Transverse colon (tissue), 4 donors: ENCODE measurements at regions not wholly inside any gene's neighbourhood (a gene's known extent, or its start where the extent isn't known, plus 50 kb on each side); places are given as distances from the start of the nearest gene placed in this dataset.
A peak's percentile ranks its signal among the peaks of the same experiment; 100 is the strongest.

Source experiments
- DNase-seq: peaks from one replicate; pipeline ENCODE4 v3.0.0-alpha.2; 2019
- H3K27ac ChIP-seq, 4 donors: fragments of 200-600 bp; sonication (generic); 2 replicates each; pipeline ENCODE4 v1.5.1; 2016 to 2018; ENCODE audit warnings: inconsistent platforms in 4 of 4
- H3K27me3 ChIP-seq: fragments of 200-600 bp; sonication (generic); 2 replicates; pipeline ENCODE4 v1.5.1; 2017; ENCODE audit warnings: inconsistent platforms
- H3K36me3 ChIP-seq, 4 donors: fragments of 200-600 bp; sonication (generic); 2 replicates each; pipeline ENCODE4 v1.5.1; 2017 to 2019; ENCODE audit warnings: inconsistent platforms in 4 of 4
- H3K4me1 ChIP-seq, 4 donors: fragments of 200-600 bp; sonication (generic); 2 replicates each; pipeline ENCODE4 v1.5.1; 2017 to 2020; ENCODE audit warnings: inconsistent platforms in 4 of 4
- H3K4me3 ChIP-seq, 4 donors: fragments of 200-600 bp; sonication (generic); 1 replicate in 1 of 4; 2 replicates in 3 of 4; pipeline versions ENCODE4 v1.5.1 to v1.6.1; 2017 to 2019; ENCODE audit warnings: inconsistent platforms in 4 of 4
- H3K9me3 ChIP-seq, 2 donors: fragments of 200-600 bp; sonication (generic); 2 replicates each; pipeline ENCODE4 v1.5.1; 2017 to 2019; ENCODE audit warnings: inconsistent platforms in 2 of 2
- EP300 ChIP-seq: sonication (generic); formaldehyde crosslinking; IDR thresholded peaks from one replicate; pipeline ENCODE4 v1.6.1; 2017; ENCODE audit warnings: antibody characterized with exemption, low read depth
- POLR2A ChIP-seq: fragments of 450-650 bp; IDR thresholded peaks from one replicate; pipeline ENCODE4 v1.6.1; 2016; ENCODE audit warnings: antibody characterized with exemption, mild to moderate bottlenecking, moderate library complexity
- POLR2AphosphoS5 ChIP-seq, 3 donors: sonication (generic); formaldehyde crosslinking; IDR thresholded peaks; one replicate each; pipeline ENCODE4 v1.6.1; 2016; ENCODE audit warnings: antibody characterized with exemption in 3 of 3
- WGBS, 2 donors: methylation state at CpG; one replicate each; pipeline ENCODE4 v1.1.5; 2018; ENCODE audit warnings: low coverage in 1 of 2; 5-methylcytosine and 5-hydroxymethylcytosine counted together
- in situ Hi-C, 4 donors: fragments of 200-750 bp; cut with MboI; loops; one replicate each; pipeline versions ENCODE4 v1.15.0 to v1.15.1; 2017; ENCODE audit warnings: low sequenced_read_pairs in 3 of 4, low pct_ligation_motif_present in 1 of 4, low pct_unique_long_range_greater_than_20kb in 1 of 4
- intact Hi-C: fragments of 100-400 bp; cut with DNase I; formaldehyde crosslinking; loops from one replicate; pipeline ENCODE4 v1.15.1; 2023; ENCODE audit warnings: low total_unique reads
- TF ChIP-seq, protein P1 (sequence below), 5 experiments: fragments of 200-600 bp in 3 of 5; fragments of 450-650 bp in 2 of 5; sonication (generic) in 3 of 5; IDR thresholded peaks; 1 replicate in 2 of 5; 2 replicates in 3 of 5; pipeline ENCODE4 v1.5.1; 2016 to 2017; ENCODE audit warnings: antibody characterized with exemption in 5 of 5, inconsistent platforms in 3 of 5, mild to moderate bottlenecking in 2 of 5, moderate library complexity in 1 of 5

DNA sequence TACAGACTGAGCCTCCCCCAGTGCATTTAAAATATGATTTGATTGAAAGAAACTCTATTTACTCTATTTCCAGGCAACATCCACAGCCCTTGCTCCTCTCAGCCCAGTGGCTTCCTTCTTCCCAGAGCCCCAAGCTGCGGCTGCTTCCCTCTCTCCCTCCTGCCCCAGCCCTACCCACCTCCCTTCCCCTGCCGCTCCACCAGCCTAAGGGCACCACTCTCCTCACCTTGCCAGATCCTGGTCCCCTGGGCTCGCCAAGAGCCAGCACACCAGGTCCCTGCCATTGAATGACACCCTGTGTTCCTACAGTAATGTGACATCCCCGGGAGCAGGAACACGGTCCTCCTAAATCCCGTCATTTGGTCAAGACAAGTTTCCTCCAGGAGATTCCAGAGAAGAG is 236.0 kb downstream of the RBFOX3 start:
- H3K4me1 ChIP-seq: peaks cover 0 to 12% (median 3%) of the 10 kb centered on the region in 4 donors
- in situ Hi-C loops (loop anchor here in 3 of 4 donors (25.0 kb wide), 2 partner anchors 263 to 313 kb away; partner anchors contain the start of gene ENGASE (in 2 of the 3)), intact Hi-C loops (no loop called here)
- H3K27me3 ChIP-seq: no peaks in the 10 kb centered on the region
- TF ChIP-seq EP300: no peak
- no peak for TF ChIP-seq POLR2AphosphoS5 (IDR thresholded peaks at IDR 0.05)
- no peak for TF ChIP-seq POLR2A
- TF ChIP-seq, protein P1, sequence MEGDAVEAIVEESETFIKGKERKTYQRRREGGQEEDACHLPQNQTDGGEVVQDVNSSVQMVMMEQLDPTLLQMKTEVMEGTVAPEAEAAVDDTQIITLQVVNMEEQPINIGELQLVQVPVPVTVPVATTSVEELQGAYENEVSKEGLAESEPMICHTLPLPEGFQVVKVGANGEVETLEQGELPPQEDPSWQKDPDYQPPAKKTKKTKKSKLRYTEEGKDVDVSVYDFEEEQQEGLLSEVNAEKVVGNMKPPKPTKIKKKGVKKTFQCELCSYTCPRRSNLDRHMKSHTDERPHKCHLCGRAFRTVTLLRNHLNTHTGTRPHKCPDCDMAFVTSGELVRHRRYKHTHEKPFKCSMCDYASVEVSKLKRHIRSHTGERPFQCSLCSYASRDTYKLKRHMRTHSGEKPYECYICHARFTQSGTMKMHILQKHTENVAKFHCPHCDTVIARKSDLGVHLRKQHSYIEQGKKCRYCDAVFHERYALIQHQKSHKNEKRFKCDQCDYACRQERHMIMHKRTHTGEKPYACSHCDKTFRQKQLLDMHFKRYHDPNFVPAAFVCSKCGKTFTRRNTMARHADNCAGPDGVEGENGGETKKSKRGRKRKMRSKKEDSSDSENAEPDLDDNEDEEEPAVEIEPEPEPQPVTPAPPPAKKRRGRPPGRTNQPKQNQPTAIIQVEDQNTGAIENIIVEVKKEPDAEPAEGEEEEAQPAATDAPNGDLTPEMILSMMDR (IDR thresholded peaks at IDR 0.05): no peak
- no peaks in the 10 kb centered on the region for H3K9me3 ChIP-seq
- no peak overlapping the region for H3K27ac ChIP-seq
- H3K36me3 ChIP-seq: no peaks in the 10 kb centered on the region
- no peak overlapping the region for H3K4me3 ChIP-seq
- DNase-seq: no peak
- 51 to 71% methylated on average over 3 to 6 of the region's 6 CpGs for WGBS, 2 donors

DNA sequence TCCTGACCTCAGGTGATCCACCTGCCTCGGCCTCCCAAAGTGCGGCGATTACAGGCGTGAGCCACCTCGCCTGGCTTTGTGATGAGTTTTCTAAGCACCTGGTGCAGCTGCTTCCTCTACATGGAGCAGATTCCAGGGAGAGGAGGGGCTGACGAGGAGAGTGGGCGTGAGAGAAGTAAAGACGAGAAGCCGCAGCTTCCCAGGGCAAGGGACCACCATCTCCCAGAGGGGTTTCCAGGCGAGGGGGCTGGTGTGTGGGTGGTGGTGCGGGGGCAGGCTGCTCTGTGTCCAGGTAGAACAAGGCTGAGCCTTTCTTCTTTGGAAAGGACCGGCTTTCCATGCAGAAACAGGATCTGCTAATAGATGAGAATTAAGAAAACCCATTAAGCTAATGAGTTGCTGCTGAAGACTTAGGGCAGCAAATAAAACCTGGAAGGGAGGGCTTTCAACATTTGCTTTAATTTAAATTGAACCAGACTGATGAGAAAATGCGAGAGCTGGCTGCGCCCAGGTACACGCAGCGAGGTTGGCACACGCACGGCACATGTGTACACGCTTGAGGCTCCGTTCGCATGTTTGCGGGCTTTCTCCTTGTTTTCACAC is 236.7 kb downstream of the RBFOX3 start:
- WGBS, 2 donors: 20 to 76% methylated on average over 1 to 22 of the region's 22 CpGs
- in situ Hi-C loops (no loop called here), intact Hi-C loops (no loop called here)
- H3K27ac ChIP-seq: no peak overlapping the region
- TF ChIP-seq EP300: no peak
- no peak for TF ChIP-seq POLR2A
- no peak for TF ChIP-seq POLR2AphosphoS5 (IDR thresholded peaks at IDR 0.05)
- TF ChIP-seq, protein P1 (IDR thresholded peaks at IDR 0.05): no peak
- H3K27me3 ChIP-seq: no peaks in the 10 kb centered on the region
- H3K36me3 ChIP-seq: no peaks in the 10 kb centered on the region
- no peak for DNase-seq
- no peaks in the 10 kb centered on the region for H3K9me3 ChIP-seq
- H3K4me1 ChIP-seq: peaks cover 0 to 12% (median 3%) of the 10 kb centered on the region in 4 donors
- no peak overlapping the region for H3K4me3 ChIP-seq

DNA sequence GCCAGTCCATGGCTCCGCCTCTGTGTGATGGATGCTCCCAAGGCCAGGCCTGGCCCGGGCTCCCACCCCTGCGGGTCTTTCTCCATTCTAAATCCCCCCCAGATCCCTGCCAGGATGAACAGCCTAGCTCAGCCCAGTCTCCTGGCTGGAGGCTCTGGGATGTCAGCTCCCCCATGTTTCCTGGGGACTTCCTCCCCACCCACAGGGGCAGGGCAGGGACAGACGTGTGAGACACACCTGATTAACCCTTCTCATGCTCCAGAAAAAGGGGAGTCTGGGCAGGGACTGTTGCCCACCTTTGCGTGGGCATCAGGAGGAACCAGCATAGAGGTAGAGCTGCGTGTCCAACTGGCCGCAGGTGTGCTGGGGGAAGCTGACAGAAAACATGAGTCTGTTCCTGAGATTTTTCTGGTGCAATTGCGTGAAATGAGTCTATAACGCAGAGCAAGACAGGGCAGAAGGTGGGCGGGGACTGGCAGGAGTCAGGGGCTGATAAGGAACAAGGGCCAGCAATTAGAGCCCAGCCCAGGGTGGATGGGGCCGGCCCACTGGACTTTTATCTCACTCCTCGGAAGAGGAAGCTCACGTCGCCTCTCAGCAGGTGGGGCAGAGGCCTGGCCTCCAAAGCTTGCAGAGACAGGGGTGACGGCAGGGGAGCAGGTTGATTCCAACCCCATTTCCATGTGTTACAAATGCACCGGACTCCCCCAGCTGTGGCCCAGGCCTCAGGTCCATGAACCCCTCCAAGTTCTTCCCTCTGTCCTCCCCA is 238.2 kb downstream of the RBFOX3 start:
- Histone ChIP-seq H3K9me3 (no peaks in the 10 kb centered on the region), H3K27me3 (peaks cover 9% of the 10 kb centered on the region), H3K4me1 (peaks cover 0 to 12% (median 3%) of the 10 kb centered on the region in 4 donors), H3K4me3 (no peak overlapping the region), H3K36me3 (no peaks in the 10 kb centered on the region), H3K27ac (peak overlapping the region in 1 of 4 donors; percentile 21)
- in situ Hi-C loops (no loop called here), intact Hi-C loops (no loop called here)
- TF ChIP-seq POLR2A (no peak), EP300 (no peak), POLR2AphosphoS5 (IDR thresholded peaks at IDR 0.05) (no peak)
- TF ChIP-seq, protein P1 (IDR thresholded peaks at IDR 0.05): no peak
- WGBS, 2 donors: 50% methylated on average over 15 of the region's 16 CpGs; no CpG with 5 or more reads in 1 of the 2 donors
- peak; percentile 18 for DNase-seq

DNA sequence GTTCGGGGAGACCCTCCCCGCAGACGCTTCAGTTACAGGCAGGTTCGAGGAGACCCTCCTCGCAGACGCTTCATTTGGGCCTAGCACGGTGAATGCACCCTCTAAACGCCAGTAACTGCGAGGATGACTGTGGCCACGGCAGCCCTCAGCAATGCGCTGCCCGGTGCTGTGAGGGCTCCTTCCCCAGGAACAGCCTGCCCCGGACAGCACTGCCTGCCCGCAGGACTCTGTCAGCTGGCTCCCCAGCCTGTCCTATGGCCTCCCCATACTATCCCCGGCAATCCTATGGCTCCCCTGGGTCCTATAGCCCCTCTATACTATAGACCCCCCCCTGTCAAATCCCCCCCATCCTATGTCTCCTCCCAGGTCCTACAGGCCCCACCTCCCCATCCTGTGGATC is 238.9 kb downstream of the RBFOX3 start:
- TF ChIP-seq, protein P1 (IDR thresholded peaks at IDR 0.05): no peak
- no peak for TF ChIP-seq POLR2AphosphoS5 (IDR thresholded peaks at IDR 0.05)
- TF ChIP-seq EP300: no peak
- TF ChIP-seq POLR2A: no peak
- Histone ChIP-seq H3K4me1 (peaks cover 0 to 12% (median 3%) of the 10 kb centered on the region in 4 donors), H3K36me3 (no peaks in the 10 kb centered on the region), H3K27me3 (peaks cover 14% of the 10 kb centered on the region), H3K27ac (no peak overlapping the region), H3K4me3 (no peak overlapping the region), H3K9me3 (no peaks in the 10 kb centered on the region)
- DNase-seq: no peak
- 84% methylated on average over 9 of the region's 15 CpGs; no CpG with 5 or more reads in 1 of the 2 donors for WGBS, 2 donors
- in situ Hi-C loops (no loop called here), intact Hi-C loops (no loop called here)
